NB4 (cell line): ENCODE measurements at regions not wholly inside any gene's neighbourhood (a gene's known extent, or its start where the extent isn't known, plus 50 kb on each side); places are given as distances from the start of the nearest gene placed in this dataset.
A peak's percentile ranks its signal among the peaks of the same experiment; 100 is the strongest.

Experiments used
- DNase-seq: peaks from one replicate; pipeline ENCODE4 v3.0.0; 2010; ENCODE audit warnings: low read depth
- H3K4me3 ChIP-seq: one replicate; pipeline ENCODE4 v1.5.1; 2011; ENCODE audit warnings: mild to moderate bottlenecking, low read depth, low read length, moderate library complexity
- CTCF ChIP-seq: IDR thresholded peaks from one replicate; pipeline ENCODE4 v1.5.1; 2012; ENCODE audit warnings: low read depth, low read length
- MAX ChIP-seq: IDR thresholded peaks from 2 replicates; pipeline ENCODE4 v1.6.1; 2011; ENCODE audit warnings: low read depth, low read length
- MYC ChIP-seq: IDR thresholded peaks from 2 replicates; pipeline ENCODE4 v1.6.1; 2011; ENCODE audit warnings: low read depth, low read length
- POLR2A ChIP-seq: IDR thresholded peaks from 2 replicates; pipeline ENCODE4 v1.6.1; 2011; ENCODE audit warnings: mild to moderate bottlenecking; ENCODE audit not compliant: insufficient read length; ENCODE audit errors: extremely low read depth

GRCh38 chr2:116724550-116724949, 1089.9 kb upstream of the DDX18 start:
- no peak for DNase-seq
- TF ChIP-seq MYC (no peak), POLR2A (no peak), MAX (no peak), CTCF (no peak)
- no peak overlapping the region for H3K4me3 ChIP-seq

- H3K4me3 ChIP-seq: no peak overlapping the region
- TF ChIP-seq CTCF (no peak), MAX (no peak), POLR2A (no peak), MYC (no peak)
- no peak for DNase-seq
These were observed 1082.2 kb upstream of the DDX18 start for GRCh38 chr2:116732322-116732721.

- TF ChIP-seq MYC (no peak), MAX (no peak), POLR2A (no peak), CTCF (no peak)
- no peak for DNase-seq
- no peak overlapping the region for H3K4me3 ChIP-seq
These were observed 1080.8 kb upstream of the DDX18 start for GRCh38 chr2:116733699-116734098.

GRCh38 chr2:116737951-116738350, 1076.5 kb upstream of the DDX18 start:
- no peak for TF ChIP-seq MAX
- no peak for TF ChIP-seq CTCF
- no peak for TF ChIP-seq MYC
- no peak for TF ChIP-seq POLR2A
- DNase-seq: no peak
- no peak overlapping the region for H3K4me3 ChIP-seq

GRCh38 chr2:116747103-116747502, 1067.4 kb upstream of the DDX18 start:
- no peak for DNase-seq

More at GRCh38 chr2:116747103-116747502, 1067.4 kb upstream of the DDX18 start:
- no peak overlapping the region for H3K4me3 ChIP-seq
- TF ChIP-seq POLR2A: no peak
- peak; percentile 15 for TF ChIP-seq CTCF
